CD4-positive, alpha-beta T cell treated with Interleukin-4 for 4 hours (primary cell): ENCODE measurements at regions not wholly inside any gene's neighbourhood (a gene's known extent, or its start where the extent isn't known, plus 50 kb on each side); places are given as distances from the start of the nearest gene placed in this dataset.
"Not testable (repeated sequence)": the region's sequence is repeated elsewhere in the genome, so short reads cannot be mapped to it uniquely, and the experiment has no call there.

Experiments
- DNase-seq: peaks from one replicate; pipeline ENCODE4 v3.0.0-alpha.2; 2020

DNA sequence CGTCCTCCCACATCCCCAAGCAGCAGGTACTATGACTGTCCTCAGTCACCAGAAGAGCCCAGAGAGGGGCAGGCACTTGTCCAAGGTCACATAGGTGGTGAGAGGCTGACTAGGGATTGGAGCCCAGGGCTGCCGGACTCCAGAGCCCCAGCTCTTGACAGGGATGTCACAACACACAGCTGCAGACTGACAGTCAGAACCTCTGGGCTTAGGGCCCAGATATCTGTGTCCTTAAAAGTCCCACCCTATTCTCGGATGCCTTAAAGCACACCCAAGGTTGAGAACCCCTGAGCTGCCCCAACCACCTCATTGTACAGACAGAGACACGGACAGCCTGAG lies 622.9 kb downstream of the MATN1 start:
- DNase-seq, result no peak

DNA sequence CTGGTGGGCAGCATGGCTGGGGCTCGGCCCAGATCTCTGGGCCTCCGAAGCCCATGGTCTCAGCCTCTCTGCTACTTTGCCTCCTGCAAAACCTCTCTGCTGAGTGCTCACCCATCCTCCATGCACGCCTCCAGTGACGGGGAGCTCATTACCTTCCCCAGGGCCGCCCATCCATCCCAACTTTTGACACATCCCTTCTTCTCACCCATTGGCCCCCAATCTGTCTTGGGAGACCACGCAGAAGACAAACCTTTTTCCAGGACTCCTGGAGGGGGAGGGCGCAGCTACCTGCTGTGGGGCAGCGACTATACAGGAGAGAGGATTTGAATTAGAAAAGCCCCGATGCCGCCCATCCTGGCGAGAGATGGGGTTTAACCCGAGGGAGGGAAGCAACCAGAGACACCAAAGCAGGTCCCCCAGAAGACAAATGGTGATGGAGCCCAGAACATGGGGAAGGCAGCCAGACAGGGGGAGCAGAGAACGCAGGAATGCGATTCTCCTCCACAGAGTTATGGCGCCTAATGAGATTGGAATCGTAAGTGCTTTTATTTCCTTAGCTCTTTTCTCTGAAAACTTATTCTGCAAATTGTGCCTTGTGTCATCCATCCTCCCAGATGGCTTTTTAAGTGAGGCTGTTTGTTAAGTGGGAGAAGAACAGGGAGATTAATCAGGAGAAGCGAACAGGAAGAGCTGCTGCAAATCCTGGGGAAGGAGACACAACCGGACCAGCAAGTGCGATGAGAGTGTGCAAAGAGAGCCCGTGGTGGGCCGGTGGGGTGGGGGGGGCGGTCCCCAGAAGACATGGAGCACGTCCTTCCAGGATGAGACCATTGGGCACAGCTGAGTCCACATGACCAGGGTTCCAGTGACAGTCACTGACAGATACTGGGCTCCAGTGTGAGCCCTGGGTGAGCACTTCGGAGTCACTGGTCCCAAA lies 623.5 kb downstream of the MATN1 start:
- no peak for DNase-seq

- not testable (repeated sequence) for DNase-seq
Measured at GRCh38 chr1:30097851-30098250, 625.5 kb downstream of the MATN1 start.

GRCh38 chr1:30095451-30096025 lies 627.8 kb downstream of the MATN1 start:
- DNase-seq, result no peak

DNA sequence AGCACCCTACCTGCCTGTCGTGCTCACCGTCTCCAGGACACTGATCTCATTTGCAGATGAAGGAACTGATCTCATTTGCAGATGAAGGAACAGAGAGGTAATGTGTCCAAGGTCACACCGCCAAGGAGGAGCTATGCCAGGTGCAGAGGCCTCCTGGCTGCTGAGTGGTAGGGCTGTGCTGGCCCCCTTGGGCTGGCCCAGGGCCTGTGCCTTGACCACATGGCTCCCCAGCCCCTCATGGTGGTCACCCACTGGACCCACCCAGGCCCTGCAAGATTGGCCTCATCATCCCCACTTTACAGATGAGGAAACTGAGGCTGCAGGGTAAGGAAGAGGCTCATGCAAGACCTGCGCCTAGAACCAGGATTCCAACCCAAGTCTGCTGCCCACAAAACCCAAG lies 628.3 kb downstream of the MATN1 start:
- DNase-seq, result no peak

GRCh38 chr1:30092051-30092858 lies 631.1 kb downstream of the MATN1 start:
- DNase-seq, result no peak

GRCh38 chr1:30090162-30090820 lies 633.1 kb downstream of the MATN1 start:
- no peak for DNase-seq

GRCh38 chr1:30089024-30089430 lies 634.4 kb downstream of the MATN1 start:
- no peak for DNase-seq

- DNase-seq, result no peak
Measured at GRCh38 chr1:30088594-30088993, 634.8 kb downstream of the MATN1 start.

DNA sequence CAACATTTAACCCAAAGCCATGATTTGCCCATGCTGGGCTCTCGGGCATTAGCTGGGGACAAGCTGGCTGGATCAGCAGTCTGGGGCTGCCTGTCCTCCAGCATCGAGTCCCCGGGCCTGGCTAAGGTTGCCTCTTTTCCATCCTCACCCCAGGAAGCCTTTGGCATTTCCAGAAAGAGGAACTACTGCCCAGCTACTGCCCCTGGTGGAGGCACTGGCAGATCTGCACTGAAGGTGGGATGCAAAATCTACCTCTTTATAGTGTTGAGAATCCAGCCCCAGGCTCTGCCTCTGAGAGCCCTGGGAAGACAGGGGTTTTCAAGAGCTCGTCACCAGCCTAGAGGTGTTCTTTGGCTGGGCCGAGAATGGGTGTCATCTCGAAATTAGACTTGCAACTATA lies 635.9 kb downstream of the MATN1 start:
- no peak for DNase-seq

- no peak for DNase-seq
Measured at GRCh38 chr1:30085811-30086770, 637.3 kb downstream of the MATN1 start.

- no peak for DNase-seq
Measured at GRCh38 chr1:30084909-30085571, 638.3 kb downstream of the MATN1 start.

- no peak for DNase-seq
Measured at GRCh38 chr1:30083800-30084464, 639.5 kb downstream of the MATN1 start.

GRCh38 chr1:30081379-30082102 lies 641.8 kb downstream of the MATN1 start:
- DNase-seq, result no peak

DNA sequence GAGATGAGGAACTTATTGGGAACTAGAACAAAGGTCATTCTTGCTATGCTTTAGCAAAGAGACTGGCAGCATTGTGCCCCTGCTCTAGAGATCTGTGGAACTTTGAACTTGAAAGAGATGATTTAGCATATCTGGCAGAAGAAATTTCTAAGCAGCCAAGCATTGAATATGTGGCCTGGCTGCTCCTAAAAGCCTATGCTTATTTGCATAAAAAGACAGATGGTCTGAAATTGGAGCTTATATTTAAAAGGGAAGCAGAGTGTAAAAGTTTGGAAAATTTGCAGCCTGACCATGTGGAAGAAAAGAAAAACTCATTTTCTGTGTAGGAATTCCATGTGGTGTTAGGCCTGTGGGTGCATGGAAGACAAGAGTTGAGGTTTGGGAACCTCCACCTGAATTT lies 647.5 kb downstream of the MATN1 start:
- not testable (repeated sequence) for DNase-seq

GRCh38 chr1:30068787-30069472 lies 654.5 kb downstream of the MATN1 start:
- DNase-seq, result no peak

GRCh38 chr1:30064547-30064946 lies 658.8 kb downstream of the MATN1 start:
- no peak for DNase-seq

GRCh38 chr1:30063621-30064280 lies 659.6 kb downstream of the MATN1 start:
- no peak for DNase-seq
